Nucleus accumbens (tissue), 56 donors: ENCODE measurements at regions not wholly inside any gene's neighbourhood (a gene's known extent, or its start where the extent isn't known, plus 50 kb on each side); places are given as distances from the start of the nearest gene placed in this dataset.
A peak's percentile ranks its signal among the peaks of the same experiment; 100 is the strongest.
"Not testable (repeated sequence)": the region's sequence is repeated elsewhere in the genome, so short reads cannot be mapped to it uniquely, and the experiment has no call there.

Experiments used
- DNase-seq, 56 donors: peaks; one replicate each; lab custom pipeline; 2025; lab: John Stamatoyannopoulos, UW

DNA sequence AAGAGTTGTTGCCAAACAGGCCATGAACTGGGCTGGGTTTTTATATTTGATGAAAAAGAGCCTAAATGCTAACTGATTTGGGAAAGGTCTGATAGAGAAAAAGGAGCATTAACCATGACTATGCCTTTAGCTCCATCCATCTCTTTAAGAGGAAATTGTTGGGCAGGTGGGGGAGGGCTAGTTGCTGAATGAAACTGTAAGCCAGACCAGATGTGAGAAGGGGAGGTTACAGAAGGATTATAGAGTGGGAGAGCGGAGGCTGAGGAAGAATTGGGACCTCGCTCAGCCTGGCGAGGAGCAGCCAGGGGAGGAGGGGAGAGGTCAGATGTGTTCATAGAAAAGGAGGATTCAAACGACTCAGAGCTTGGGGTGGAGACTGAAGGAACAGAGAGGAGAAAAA, 74.9 kb upstream of the OTUD4 start:
- not testable (repeated sequence) for DNase-seq

DNA sequence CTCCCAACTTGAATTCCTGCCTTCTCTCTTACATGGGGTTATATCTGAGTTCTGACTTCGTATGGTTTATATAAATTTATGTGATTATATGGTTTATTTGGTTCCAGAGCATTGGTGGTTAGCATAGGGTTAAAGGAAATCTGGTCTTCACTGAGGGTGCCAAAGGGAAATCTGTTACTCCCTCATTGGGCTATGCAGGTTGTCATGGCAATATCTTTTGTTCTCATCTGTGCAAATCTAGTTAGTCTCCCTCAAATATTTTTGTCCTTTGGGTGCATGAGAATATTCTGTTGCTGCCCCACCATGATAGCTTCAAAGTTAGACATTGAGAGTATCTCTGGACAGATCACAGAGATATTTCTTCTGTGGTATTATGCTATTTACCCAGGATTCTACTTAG, 71.8 kb upstream of the OTUD4 start:
- DNase-seq = no peak

DNA sequence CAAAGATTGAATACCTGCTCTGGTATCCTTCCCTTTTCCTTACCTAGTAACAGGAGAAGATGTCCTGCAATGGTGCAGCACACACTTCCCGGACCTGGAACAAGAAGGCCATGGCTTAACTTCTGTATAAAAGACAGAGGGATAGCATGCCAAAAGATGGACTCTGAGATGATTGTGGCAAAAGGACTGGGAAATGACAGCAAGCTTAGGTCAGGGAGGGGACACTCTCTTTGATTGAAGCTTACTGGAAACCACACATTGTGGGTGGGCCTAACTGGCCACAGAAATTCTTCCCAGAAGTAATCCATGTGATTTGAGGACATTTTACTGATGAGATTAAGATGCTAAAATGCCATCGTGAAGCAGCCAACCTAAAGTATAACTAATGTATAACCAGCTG, 71.0 kb upstream of the OTUD4 start:
- DNase-seq = no peak

DNA sequence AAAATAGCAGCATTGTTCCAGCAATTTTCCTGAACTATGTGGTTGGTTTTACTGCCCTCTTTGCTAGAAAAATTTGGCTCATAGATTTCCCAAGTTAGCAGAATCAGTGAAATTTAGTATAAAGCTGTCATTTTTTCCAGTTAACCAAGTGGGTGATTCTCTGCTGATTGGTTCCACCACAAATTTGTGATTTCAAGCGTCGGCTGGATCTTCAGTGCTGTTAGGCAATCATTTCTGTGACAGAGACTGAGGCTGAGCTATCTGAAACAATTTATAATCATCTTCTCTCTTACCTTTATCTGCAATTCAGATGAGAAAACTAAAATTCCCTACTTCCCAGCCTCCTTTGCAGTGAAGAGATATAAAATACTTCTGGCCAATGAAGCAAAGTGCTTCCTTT, 68.6 kb upstream of the OTUD4 start:
- peak in 11 of 56 donors; percentile 3 to 45 (median 13) for DNase-seq

DNA sequence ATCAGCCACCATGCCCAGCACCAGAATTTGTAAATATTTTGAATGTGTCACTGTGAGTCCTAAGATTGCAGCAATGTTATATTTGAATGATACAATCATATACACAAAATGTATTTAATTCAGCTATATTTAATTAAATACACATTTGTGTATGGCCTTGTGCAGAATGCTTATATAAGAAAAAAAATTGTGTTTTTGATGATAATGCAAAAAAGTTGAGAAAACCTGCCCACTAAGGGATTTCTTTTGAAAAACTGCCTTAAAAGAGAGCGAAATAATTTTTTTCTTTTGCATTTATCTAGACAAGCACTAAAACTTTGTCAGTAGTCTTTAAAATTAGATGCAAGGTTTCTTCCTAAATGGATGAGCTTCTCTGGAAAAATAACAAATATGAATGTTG, 68.1 kb upstream of the OTUD4 start:
- no peak for DNase-seq

DNA sequence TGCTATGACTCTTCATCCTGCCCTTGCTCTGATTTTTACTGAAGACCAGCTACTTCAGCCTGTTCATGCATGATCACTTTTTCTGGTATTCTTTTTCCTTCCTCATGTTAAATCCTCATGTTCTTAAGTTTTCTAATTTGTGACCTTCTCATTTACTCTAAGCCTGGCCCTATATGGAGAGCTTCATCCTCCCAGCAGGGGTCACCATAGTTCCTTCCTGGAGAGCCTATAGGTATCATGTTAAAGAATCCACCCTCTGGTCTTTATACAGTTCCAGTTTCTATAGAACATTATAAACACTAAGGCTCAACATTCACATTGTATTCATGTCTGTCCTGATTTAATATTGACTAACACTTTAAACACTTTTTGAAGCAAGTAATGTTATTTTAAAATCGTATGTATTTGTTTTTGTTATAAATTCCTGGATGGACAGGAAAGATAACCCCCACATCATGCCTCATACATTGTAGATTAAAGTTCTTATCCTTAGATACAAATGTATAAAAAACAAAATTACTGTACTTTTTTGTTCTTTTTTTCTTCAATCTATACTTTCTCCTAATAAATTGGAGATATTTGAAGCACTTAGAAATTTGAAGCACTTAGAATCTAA, 53.8 kb upstream of the OTUD4 start:
- peak in 20 of 56 donors; percentile 1 to 66 (median 10) for DNase-seq

DNA sequence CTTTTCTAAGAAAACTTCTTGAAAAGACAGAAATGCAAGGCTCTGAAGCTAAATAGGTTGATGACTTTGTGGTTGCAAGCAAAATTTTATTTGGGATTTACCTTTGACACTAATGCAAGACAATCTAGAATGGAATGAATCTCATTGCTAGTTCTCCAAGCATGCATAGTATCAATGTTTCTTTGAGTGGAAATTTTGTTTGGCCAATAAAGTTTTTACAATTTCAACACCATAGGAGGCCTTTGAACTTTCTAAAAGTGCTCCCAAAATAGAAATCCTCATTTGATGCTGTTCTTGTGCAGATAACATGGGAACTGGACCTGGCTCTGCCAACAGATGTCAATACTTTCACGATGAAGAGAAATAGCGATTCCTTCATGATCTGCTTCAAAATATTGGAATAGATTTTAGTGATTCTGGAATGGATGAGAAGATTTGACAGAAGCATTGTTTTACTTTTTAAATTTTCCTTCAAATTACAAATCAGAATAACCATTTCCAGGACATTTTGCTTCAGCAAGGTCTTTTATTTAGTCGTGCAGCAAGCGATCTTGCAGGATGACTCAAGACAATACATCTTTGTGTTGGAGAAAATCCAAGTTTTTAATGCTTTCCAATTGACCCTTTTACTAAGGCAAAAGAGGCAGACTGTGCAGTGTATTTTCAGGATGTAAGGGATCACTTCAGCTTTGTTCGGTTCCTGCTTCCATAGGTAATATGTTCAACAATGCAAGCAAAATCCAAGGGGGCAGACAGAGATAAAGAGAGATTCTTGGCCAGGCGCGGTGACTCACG, 51.7 kb upstream of the OTUD4 start:
- no peak for DNase-seq

DNA sequence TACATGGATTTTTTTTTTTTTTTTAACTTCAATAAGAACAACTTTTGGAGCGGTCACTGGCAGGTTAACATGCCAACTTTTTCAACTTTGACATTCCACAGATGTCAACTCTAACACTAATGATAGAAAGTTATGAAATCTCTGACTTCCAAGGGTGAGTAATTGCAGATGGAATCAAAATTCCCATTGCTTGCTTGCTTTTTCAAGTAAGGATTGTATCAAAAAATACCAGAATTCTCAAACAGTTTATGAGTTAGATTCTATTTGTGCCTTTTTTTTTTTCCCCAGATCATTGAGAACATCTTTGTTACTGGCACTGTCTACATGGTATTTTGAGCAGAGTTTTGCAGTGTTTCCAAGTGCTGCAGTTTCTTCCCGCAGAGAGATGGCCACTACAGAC, 50.3 kb upstream of the OTUD4 start:
- DNase-seq = no peak
